NCI-H128 (cell line): ENCODE measurements at regions not wholly inside any gene's neighbourhood (a gene's known extent, or its start where the extent isn't known, plus 50 kb on each side); places are given as distances from the start of the nearest gene placed in this dataset.

Source experiments
- DNase-seq: peaks from one replicate; lab custom pipeline; 2025; ENCODE audit not compliant: unreplicated experiment; lab: John Stamatoyannopoulos, UW

DNA sequence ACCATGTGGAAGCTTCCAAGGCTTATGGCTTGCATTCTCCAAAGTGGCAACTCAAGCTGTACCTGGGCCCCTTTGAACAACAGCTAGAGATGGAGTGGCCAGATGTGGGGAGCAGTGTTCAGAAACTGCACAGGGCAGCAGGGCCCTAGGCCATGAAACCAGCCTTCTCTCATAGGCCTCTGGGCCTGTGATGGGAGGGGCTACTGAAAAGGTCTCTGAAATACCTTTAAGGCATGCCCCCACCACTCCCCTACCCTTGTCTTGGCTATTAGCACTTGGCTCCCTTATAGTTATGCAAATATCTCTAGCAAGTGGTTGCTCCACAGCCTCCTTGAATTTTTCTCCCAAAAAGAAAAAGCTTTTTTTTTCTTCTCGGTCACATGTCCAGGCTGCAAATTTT lies 1014.6 kb downstream of the DTWD2 start:
- DNase-seq: no peak

DNA sequence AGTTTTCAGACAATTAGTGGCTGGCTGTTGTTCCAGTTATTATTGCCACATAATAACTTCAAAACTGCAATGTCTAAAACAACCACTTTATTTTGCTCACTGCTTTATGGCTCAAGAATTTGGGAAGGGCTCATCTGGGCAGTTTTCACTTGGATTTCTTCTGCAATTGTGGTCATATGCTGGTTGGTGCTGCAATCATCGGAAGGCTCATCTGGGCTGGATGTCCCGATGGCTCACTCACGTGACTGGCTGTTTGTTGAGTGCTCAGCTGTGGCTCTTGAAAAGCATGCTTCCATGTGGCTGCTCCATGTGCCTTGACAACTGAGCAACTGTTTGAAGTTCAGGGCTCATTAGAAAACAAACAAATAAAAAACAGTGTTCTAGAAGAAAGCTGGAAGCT lies 1032.5 kb downstream of the DTWD2 start:
- DNase-seq: no peak

DNA sequence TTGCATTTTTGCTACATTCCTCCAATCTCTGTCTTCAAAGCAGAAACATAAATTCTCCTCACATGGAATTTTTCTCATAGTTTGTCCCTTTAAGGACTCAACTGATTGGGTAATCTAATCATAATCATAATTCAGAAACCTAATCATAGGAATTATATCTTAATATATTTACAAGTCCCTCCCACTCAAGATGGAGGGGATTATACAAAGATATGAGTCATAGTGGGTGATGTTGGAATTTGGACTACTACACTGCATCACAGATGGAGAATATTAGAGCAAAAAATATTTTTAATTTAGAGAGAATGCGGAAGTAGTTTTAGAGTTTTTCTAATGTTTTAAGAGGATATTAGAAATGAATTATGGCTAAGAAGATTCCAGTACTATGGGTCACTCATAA lies 1034.0 kb downstream of the DTWD2 start:
- no peak for DNase-seq

DNA sequence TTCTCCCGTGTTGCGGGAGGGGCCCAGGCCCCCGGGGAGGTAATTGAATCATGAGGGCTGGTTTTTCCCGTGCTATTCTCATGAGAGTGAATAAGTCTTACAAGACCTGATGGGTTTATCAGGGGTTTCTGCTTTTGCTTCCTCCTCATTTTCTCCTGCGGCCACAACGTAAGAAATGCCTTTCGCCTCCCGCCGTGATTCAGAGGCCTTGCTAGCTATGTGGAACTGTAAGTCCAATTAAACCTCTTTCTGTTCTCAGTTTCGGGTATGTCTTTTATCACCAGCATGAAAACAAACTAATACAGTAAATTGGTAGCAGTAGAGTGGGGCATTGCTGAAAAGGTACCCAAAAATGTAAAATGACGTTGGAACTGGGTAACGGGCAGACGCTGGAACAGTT lies 1035.1 kb downstream of the DTWD2 start:
- DNase-seq: no peak

DNA sequence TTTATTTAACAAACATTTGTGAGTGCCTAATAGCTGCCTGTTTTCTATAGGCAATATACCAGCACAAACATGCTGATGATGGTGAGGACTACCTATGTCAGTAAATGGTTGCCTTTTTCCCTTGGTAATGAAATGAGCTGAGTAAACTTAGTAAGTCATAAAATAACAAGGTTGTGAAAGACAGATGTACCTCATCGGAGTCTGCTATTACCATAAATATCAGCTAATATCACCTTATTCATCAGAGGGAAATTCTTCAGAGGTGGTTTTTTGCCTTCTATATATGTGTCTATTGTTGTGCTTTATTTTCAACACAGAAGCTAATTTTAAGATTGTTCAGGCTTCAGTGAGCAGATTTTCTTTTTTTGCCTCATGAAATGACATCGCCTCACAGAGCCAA lies 1040.5 kb downstream of the DTWD2 start:
- no peak for DNase-seq

DNA sequence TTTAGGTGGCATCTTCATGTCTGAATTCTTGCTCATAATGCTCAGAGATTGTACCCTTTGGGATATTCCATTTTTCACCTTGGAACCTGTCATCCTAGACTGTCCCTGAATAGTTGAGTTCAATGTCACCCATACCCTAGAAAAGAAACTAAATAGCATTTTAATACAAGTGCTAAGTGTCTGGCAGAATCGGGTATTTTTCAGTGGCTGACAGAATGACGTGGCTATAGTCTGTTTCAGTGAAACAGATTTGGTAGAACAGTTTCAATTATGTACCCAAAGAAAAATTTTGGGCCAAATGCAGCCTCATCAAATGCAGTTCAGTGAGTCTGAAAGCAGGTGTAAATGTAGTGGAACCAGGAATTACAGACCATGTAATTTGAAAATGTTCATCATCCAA lies 1041.2 kb downstream of the DTWD2 start:
- no peak for DNase-seq

DNA sequence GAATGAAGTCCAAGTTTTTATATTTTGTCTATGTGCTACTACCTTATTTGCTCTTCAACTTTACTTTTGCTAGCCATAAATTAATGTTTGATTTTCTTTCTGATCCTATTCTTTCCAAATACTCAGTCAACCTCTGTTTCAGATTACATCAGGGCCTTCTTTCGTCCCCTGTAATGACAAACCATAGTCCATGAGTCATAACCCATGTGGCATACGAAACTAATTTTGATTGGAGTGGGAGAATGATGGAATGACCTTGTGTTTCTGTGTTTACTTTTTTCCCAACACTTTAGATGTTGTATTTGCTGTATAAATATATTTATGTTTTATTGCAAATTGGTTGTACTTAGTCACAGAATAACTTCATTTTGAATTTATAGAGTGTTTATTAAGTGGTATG lies 1043.1 kb downstream of the DTWD2 start:
- no peak for DNase-seq

DNA sequence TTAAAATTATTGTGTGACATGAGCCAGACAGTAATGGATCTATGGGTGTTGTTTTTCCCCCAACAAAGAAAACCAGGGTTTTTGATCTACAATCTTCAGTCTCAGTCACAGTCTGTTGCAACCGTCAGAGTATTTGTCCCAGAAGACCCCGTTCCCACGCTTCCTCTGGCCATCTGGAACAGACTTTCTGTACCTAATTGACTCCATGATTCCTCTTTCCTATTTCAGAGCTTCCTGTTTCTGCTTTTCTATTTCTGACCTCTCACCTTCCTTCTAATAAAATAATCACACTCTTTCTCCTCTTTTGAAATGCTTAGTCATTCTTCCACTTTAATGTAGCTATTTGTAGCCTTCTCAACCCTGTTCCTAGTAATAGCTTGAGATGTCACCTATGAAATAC lies 1044.8 kb downstream of the DTWD2 start:
- no peak for DNase-seq

DNA sequence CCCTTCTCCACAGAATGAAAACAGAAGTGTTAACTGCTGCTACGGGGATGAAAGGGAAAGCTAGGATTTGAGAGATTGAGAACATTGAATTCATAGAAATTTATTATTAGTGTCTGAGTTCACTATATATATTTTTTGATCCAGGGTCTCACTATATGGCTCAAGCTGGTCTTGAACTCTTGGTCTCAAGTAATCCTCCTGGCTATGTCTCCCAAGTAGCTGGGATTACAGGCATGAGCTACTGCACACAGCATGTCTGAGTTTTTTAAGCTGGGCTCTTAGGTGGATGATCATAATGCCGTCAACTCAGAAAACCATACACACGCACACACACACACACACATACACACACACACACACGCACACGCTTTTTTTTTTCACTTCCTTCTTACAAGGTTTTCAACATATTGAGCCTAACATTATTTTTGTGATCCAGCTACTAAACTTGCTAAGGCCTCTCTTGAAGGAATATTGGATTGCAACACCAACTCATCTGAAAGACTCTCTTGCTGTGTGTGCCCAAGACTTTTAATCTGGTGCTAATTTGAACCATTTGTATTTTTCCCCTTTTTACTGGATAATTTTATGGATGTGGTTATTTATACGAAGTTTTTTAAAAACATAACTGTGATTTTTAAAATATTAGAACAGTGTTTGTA lies 1045.4 kb downstream of the DTWD2 start:
- no peak for DNase-seq

DNA sequence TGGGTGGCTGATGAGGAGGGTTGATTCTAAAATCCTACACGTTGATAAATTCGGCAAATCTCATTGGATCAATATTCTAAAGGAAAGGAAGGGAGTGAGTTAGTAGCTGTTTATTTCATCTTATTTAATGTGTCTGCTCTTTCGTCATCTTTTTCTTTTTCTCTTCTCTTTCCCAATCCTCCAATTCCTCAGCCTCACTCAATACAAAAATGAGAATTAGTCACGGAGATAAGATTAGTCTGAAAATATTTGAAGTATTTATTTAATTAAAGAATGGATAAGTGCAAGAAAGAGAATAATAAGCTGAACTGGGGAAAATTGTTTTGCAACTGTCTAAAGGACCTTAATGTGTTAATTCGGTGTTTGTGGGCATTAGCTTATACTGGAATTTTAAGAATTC lies 1095.1 kb downstream of the DTWD2 start:
- no peak for DNase-seq

DNA sequence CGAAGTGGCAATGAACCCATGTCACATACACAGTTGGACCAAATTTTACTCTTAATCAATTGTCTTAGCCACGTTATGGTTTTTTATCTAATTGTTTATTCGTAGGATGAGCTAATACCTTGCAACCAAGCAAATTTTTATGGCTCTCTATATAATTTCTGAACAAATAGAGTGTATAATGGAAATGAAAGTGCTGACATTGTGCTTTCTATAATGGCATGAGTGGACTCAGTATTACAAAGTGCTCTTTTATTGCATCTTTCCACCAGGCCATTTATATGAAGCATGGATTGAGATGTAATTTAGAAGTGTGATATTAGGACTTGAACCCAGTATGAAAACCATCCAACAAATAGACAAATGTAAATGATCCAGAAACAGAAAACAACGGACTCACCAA lies 1096.0 kb downstream of the DTWD2 start:
- no peak for DNase-seq

DNA sequence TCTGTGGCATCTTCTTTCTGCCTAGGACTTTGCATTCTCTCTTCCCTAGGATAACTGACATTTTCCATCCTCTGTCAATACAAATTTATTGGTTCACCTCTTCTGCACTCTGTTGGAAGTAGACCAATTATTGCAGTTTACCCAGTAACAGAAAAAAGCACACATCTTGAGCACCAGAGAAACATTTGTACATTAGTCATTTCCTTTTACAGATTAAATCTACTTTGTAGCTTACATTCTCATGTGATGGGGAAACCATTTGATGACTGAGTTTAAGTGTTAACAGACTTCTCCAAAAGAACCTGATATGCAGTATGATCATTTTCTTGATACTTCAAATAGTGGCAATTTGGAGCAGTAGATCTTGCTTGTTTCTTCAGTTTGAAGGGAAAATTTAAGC lies 1098.8 kb downstream of the DTWD2 start:
- no peak for DNase-seq

DNA sequence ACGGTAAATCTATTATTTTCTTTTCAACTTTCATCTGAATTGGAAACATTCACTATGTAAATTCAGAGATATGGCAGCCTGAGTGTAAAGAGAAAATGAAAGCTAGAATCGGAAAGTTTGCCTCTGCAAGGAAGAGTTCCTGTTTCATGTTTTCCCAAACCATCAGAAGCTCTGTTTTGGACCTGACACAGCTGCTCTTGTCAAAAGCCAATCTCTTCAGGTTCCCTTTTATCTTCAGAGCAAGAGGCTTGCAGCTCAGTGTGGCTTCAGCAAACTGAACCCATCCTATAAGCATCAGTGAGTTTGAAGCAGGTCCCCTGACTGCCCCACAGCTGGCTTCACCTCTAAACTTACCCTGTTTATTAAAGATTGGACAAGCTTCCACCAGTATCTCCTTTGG lies 1099.7 kb downstream of the DTWD2 start:
- DNase-seq: no peak

DNA sequence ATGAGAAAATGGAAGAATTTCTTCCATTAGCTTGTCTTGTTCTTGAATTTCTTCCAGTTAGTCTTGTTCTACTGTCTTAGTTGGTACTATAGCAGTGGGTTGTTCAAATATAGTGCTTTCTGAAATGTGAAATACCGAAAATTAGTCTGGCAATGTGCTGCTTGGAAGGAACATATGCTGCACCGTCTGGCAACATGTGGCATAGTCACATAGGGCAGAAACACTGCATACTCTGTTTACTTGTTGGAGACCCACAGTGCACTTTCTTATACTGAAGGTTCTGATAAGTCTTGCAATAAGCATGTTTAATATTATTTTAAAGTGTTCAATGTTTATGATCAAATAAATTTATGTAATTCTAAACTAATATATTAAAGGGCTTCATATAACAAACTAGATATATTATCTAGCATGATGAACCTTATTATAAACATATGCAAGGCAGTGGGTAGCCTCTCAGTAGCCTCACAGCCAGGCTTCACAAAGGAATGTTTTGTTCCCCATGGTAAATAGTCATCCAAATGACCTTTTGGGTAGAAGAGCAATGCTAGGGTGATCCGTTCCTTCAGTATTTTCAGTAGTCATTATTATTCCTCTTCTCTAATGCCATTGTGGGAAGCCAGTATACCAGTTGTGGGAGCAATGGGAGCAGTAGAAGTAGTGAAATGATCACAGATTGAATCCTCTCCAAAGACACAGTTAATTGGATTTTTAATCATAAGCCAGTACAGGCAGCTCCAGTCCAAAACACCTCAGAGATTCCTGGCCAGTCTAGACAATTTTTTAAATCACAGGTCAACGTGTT lies 1106.7 kb downstream of the DTWD2 start:
- DNase-seq: no peak

DNA sequence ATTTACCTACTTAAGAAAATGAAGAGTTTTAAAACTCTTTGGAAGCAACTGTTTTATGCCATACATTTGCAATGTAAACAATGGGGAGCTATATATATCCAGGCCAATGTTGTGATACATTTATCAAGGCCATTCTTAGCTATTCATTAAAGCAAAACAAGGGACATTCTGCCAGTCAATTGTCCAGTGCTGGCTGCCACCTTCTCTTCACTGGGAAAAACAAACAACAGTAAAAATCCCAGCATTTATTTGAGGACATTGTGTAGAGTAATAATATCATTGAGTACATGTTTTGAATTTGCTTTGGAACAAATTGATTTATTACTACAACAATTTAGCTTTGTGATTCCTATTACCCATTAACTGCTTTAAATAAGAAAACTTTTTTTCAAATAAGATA lies 1107.4 kb downstream of the DTWD2 start:
- DNase-seq: no peak

DNA sequence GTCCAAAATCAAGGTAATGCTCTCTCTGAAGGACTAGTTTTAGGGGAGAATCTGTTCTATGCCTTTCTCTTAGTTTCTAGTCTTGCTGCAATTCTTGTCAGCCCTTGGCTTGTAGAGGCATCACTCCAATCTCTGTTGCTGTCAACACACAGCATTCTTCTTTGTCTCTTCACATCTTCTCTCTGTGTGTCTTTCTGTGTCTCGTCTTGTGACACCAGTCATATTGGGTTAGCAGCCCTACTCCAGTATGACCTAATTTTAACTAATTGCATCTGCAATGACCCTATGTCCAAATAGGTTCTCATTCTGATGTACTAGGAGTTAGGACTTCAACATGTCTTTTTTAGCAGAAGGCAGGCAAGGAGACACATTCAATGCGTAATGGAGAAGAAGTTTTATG lies 1110.6 kb downstream of the DTWD2 start:
- DNase-seq: no peak

DNA sequence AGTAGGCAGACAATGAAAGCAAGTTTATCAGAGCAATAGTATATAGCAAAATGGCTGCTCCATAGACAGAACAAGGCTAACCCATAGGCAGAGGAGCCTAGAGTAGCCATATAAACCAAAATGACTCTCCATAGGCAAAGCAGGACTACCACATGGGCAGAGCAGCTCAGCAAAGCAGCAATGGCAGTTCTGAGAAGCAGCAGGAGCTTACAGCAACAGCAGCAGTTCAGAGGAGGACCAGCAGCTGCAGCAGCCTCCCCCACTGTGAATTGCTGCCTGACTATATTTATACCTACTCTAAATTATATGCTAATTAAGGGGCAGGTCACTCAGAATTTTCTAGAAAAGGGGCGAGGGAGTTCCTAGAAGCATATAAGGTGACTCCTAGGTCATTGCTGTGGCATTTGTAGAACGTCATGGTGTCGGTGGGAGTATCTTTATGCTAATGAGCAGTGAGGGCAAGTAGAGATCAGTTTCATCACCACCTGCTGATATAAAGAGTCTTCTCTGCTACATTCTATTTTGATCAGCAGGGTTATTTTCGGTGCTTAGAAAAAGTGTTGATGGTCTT lies 1115.5 kb downstream of the DTWD2 start:
- DNase-seq: no peak

DNA sequence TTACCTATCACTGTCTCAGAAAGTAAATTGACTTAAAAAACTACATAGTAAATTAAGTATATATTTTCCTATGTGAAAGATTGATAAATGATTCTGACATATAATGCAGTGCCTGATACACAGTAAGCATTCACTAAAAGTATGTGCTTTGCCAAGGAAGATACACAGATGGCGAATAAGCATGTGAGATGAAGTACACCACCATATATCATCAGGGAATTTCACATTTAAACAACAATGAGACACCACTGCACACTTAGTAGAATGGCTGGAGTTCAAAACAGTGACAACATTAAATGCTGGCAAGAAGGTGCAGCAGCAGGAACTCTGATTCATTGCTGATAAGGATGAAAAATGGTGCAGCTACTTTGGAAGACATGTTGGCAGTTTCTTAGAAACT lies 1118.8 kb downstream of the DTWD2 start:
- DNase-seq: no peak

DNA sequence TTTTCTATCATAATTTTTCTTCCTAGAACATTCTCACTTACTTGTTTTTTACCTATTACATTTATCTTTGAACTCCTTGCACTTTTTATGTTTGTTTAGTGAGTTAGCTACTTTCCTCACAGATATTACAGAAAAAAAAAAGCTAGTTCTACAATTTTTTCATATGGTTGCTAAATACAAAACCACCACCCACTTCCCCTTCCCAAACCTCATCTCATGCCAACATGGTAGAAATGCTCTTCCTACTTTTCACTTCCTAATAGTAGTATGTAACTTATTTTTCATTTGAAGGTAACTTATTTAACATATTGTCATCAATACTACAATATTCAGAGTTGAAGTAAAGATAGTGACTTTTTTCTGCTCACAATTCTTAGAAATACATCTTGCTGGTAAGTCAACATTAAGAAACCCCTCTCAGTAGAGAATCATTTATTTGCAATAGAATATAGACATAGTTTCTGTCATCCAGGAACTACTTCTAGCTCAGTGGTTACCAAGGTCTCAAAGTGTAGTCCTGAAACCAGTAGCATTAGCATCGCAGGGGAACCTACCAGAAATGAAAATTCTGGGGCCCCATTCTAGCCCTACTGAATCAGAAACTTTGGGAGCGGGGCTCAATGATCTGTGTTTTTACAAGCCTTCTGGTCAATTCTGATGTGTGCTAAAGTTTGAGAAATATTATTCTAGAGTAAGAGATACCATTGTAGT lies 1124.6 kb downstream of the DTWD2 start:
- DNase-seq: no peak

DNA sequence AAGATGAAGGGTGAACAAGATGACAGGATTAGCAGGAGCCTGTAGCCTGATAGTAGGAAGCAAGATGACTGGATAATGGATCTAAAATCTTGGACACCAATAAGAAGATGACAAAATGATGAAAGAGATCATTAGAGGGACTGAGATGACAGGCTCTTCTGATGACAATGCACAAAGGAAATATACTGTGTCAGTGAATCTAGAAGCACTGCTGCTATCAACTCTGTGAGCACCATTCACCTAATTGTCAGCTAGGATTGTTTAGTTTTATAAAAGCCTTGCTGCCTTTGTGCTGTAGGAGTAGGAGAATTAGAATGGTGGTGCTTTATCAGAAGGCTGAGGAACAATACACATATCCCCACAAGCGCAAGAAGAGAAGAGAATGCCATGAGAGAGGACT lies 1127.8 kb downstream of the DTWD2 start:
- DNase-seq: no peak

DNA sequence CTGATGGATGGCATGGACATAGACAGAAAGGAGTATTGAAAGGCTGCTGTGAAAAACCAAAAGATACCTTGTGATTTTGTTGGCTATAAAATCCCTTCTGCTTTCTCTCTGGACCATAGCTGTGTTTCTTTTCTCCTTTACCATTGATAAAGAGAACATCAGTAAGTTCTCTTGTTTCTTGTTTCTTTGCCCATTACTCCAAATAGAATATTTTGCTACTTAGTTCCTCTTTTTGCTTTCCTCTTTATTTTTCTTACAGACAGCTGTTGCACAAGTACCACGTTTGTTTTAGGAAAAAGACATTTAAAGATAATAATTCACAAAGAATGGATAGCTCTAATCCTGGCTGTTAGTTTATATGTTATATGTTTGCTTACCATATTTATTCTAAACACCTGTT lies 1129.2 kb downstream of the DTWD2 start:
- no peak for DNase-seq

DNA sequence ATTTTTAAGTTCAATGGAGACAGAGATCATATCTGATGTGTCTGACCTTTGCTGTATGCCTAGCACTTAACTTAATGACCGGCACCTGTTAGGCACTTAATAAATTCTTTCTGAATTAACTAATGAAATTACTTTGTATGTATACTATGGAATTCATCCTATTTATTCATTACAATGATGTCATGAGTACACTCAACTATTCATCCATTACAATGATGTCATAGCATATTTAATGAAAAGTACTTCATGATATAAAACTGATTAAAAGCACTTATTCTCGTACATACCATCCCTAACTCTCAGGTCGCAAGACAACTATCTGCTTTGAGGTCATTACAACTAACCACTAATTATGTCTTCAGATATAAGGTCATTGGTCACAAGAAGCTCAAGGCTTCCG lies 1131.6 kb downstream of the DTWD2 start:
- no peak for DNase-seq
